SK-N-MC (cell line): ENCODE measurements at regions not wholly inside any gene's neighbourhood (a gene's known extent, or its start where the extent isn't known, plus 50 kb on each side); places are given as distances from the start of the nearest gene placed in this dataset.

ENCODE experiments used
- EZH2 ChIP-seq: fragments of 200-600 bp; sonication (generic); IDR thresholded peaks from one replicate; pipeline ENCODE4 v1.6.1; 2017; ENCODE audit warnings: antibody characterized with exemption
- POLR2AphosphoS5 ChIP-seq: IDR thresholded peaks from 2 replicates; pipeline ENCODE4 v1.6.1; 2012; ENCODE audit warnings: mild to moderate bottlenecking, low read depth, low read length, borderline replicate concordance

- TF ChIP-seq POLR2AphosphoS5 (no peak; the same call in 1 of the 2 replicates), EZH2 (no peak)
These were observed 105.3 kb upstream of the NFIB start for GRCh38 chr9:14418941-14419937.
